H1 (cell line): ENCODE measurements at regions not wholly inside any gene's neighbourhood (a gene's known extent, or its start where the extent isn't known, plus 50 kb on each side); places are given as distances from the start of the nearest gene placed in this dataset.

ENCODE experiments used
- CTCF ChIA-PET: fragments of 300-600 bp; sonication (Branson Sonifier 250); formaldehyde crosslinking; loops from one replicate; lab custom pipeline; 2021; ENCODE audit not compliant: partially characterized antibody; lab: Charles Lee
- POLR2A ChIA-PET: fragments of 300-600 bp; sonication (Branson Sonifier 250); formaldehyde crosslinking; loops from one replicate; lab custom pipeline; 2021; ENCODE audit warnings: inconsistent platforms; ENCODE audit not compliant: partially characterized antibody; lab: Charles Lee
- DNase-seq, 2 experiments: peaks; one replicate each; pipeline versions ENCODE4 v3.0.0 to v3.0.0-alpha.2; 2010 to 2022; ENCODE audit warnings: low spot score in 2 of 2, low read depth in 1 of 2, mixed read lengths in 1 of 2
- FAIRE-seq: peaks from 2 replicates; lab custom pipeline; 2011; peaks lifted over from hg19 to GRCh38; lab: Jason Lieb, UNC
- H2AFZ ChIP-seq: 2 replicates; pipeline ENCODE4 v1.8.1; 2012; ENCODE audit warnings: low read length, inconsistent platforms
- H2AK5ac ChIP-seq: 2 replicates; pipeline ENCODE4 v1.6.1; 2013; ENCODE audit warnings: low read depth, low read length
- H2BK120ac ChIP-seq: replicated peaks from 2 replicates; pipeline ENCODE3; 2013; ENCODE audit warnings: low read depth, low read length, inconsistent platforms
- H2BK12ac ChIP-seq: 2 replicates; pipeline ENCODE4 v1.6.1; 2013; ENCODE audit warnings: low read depth, low read length
- H2BK15ac ChIP-seq: 2 replicates; pipeline ENCODE4 v1.6.1; 2013; ENCODE audit warnings: low read length
- H2BK20ac ChIP-seq: 2 replicates; pipeline ENCODE4 v1.6.1; 2013; ENCODE audit warnings: low read length
- H2BK5ac ChIP-seq: 2 replicates; pipeline ENCODE4 v1.6.1; 2013; ENCODE audit warnings: low read depth, low read length
- H3K14ac ChIP-seq: 2 replicates; pipeline ENCODE4 v1.6.1; 2013; ENCODE audit warnings: inconsistent platforms; ENCODE audit not compliant: insufficient read length
- H3K18ac ChIP-seq: 2 replicates; pipeline ENCODE4 v1.6.1; 2013; ENCODE audit warnings: low read length; ENCODE audit errors: extremely low read depth
- H3K23ac ChIP-seq: 2 replicates; pipeline ENCODE4 v1.6.1; 2013; ENCODE audit warnings: inconsistent platforms; ENCODE audit not compliant: insufficient read length
- H3K23me2 ChIP-seq: 2 replicates; pipeline ENCODE4 v1.6.1; 2013; ENCODE audit warnings: low read depth, low read length
- H3K27ac ChIP-seq: 2 replicates; pipeline ENCODE4 v1.6.1; 2011; ENCODE audit warnings: low read depth, low read length, inconsistent platforms
- H3K27me3 ChIP-seq, 4 experiments: replicated peaks in 1 of 4; 1 replicate in 1 of 4; 2 replicates in 3 of 4; pipeline versions ENCODE4 v1.6.1 to v1.8.1; 2011 to 2013; ENCODE audit warnings: low read length in 3 of 4, mild to moderate bottlenecking in 3 of 4, inconsistent platforms in 2 of 4, mixed read lengths in 2 of 4, moderate library complexity in 1 of 4; ENCODE audit not compliant: control insufficient read depth in 3 of 4, insufficient read depth in 3 of 4; ENCODE audit errors: extremely low read depth in 1 of 4
- H3K36me3 ChIP-seq, 4 experiments: 2 replicates each; pipeline versions ENCODE4 v1.6.1 to v1.8.1; 2011 to 2013; ENCODE audit warnings: mild to moderate bottlenecking in 4 of 4, low read length in 3 of 4, moderate library complexity in 2 of 4, control low read depth in 1 of 4, inconsistent platforms in 1 of 4; ENCODE audit not compliant: insufficient read depth in 4 of 4, control insufficient read depth in 2 of 4
- H3K4ac ChIP-seq: replicated peaks from 2 replicates; pipeline ENCODE3; 2013; ENCODE audit warnings: low read length, low read depth, mixed read lengths, inconsistent platforms; ENCODE audit not compliant: insufficient read length
- H3K4me1 ChIP-seq, 4 experiments: replicated peaks in 1 of 4; 1 replicate in 1 of 4; 2 replicates in 3 of 4; pipeline versions ENCODE4 v1.6.1 to v1.8.1; 2011 to 2013; ENCODE audit warnings: low read length in 3 of 4, inconsistent platforms in 2 of 4, mixed read lengths in 1 of 4; ENCODE audit not compliant: insufficient read depth in 4 of 4, control insufficient read depth in 3 of 4
- H3K4me2 ChIP-seq, 2 experiments: 2 replicates each; pipeline versions ENCODE4 v1.6.1 to v1.8.1; 2011 to 2013; ENCODE audit warnings: low read depth in 2 of 2, low read length in 2 of 2, control low read depth in 1 of 2, inconsistent platforms in 1 of 2, mild to moderate bottlenecking in 1 of 2; ENCODE audit not compliant: insufficient read depth in 1 of 2
- H3K4me3 ChIP-seq, 4 experiments: fragments of 200-600, 300-600 bp in 1 of 4; sonication (generic), shearing (Covaris generic), sonication (Bioruptor Twin) in 1 of 4; 2 replicates each; pipeline versions ENCODE4 v1.5.1 to v1.8.1; 2011 to 2016; ENCODE audit warnings: low read length in 4 of 4, low read depth in 3 of 4, control low read depth in 2 of 4, inconsistent platforms in 2 of 4, mild to moderate bottlenecking in 2 of 4, mixed read lengths in 1 of 4, moderate library complexity in 1 of 4; ENCODE audit not compliant: insufficient read depth in 2 of 4; ENCODE audit errors: extremely low read depth in 1 of 4
- H3K56ac ChIP-seq: replicated peaks from 2 replicates; pipeline ENCODE3; 2013; ENCODE audit warnings: low read depth, mild to moderate bottlenecking, mixed read lengths, low read length, inconsistent platforms; ENCODE audit not compliant: insufficient read length
- H3K79me1 ChIP-seq: 2 replicates; pipeline ENCODE4 v1.6.1; 2013; ENCODE audit warnings: low read depth, low read length, control low read depth
- H3K79me2 ChIP-seq, 2 experiments: 2 replicates each; pipeline versions ENCODE4 v1.6.1 to v1.8.1; 2012 to 2013; ENCODE audit warnings: low read length in 2 of 2, mild to moderate bottlenecking in 2 of 2, inconsistent platforms in 1 of 2; ENCODE audit not compliant: insufficient read depth in 2 of 2, control insufficient read depth in 1 of 2
- H3K9ac ChIP-seq, 4 experiments: replicated peaks in 1 of 4; 1 replicate in 1 of 4; 2 replicates in 3 of 4; pipeline versions ENCODE4 v1.6.1 to v1.8.1; 2011 to 2013; ENCODE audit warnings: low read depth in 3 of 4, low read length in 3 of 4, control low read depth in 2 of 4, mild to moderate bottlenecking in 2 of 4, moderate library complexity in 2 of 4, inconsistent platforms in 1 of 4; ENCODE audit errors: extremely low read depth in 1 of 4
- H3K9me3 ChIP-seq, 2 experiments: 2 replicates each; pipeline versions ENCODE4 v1.6.1 to v1.8.1; 2012 to 2013; ENCODE audit warnings: mild to moderate bottlenecking in 2 of 2, moderate library complexity in 2 of 2, control low read depth in 1 of 2, inconsistent platforms in 1 of 2, low read depth in 1 of 2, low read length in 1 of 2, mixed read lengths in 1 of 2; ENCODE audit not compliant: insufficient read depth in 2 of 2
- H4K20me1 ChIP-seq, 2 experiments: replicated peaks in 1 of 2; 2 replicates each; pipeline versions ENCODE3 to v1.8.1; 2011 to 2013; ENCODE audit warnings: inconsistent platforms in 2 of 2, low read length in 2 of 2, mild to moderate bottlenecking in 1 of 2; ENCODE audit not compliant: insufficient read depth in 2 of 2, control insufficient read depth in 1 of 2
- H4K5ac ChIP-seq: 2 replicates; pipeline ENCODE4 v1.6.1; 2013; ENCODE audit warnings: low read length, low read depth, mixed read lengths, inconsistent platforms; ENCODE audit not compliant: insufficient read length
- H4K8ac ChIP-seq: 2 replicates; pipeline ENCODE4 v1.8.0; 2013; ENCODE audit warnings: mild to moderate bottlenecking, moderate library complexity, low read length, inconsistent platforms; ENCODE audit not compliant: insufficient read depth; ENCODE audit errors: extremely low read depth
- H4K91ac ChIP-seq: replicated peaks from 2 replicates; pipeline ENCODE3; 2013; ENCODE audit warnings: low read length, mixed read lengths, inconsistent platforms; ENCODE audit not compliant: insufficient read length
- BACH1 ChIP-seq: IDR thresholded peaks from 2 replicates; pipeline ENCODE4 v1.6.1; 2012; ENCODE audit warnings: low read length, improper control_type of control experiment
- BCL11A ChIP-seq, 2 experiments: IDR thresholded peaks; one replicate each; pipeline ENCODE4 v1.6.1; 2011; ENCODE audit warnings: low read depth in 2 of 2, low read length in 2 of 2, mild to moderate bottlenecking in 2 of 2
- HDAC2 ChIP-seq, 2 experiments: fragments of 300-600 bp in 1 of 2; sonication (generic) in 1 of 2; IDR thresholded peaks; 2 replicates each; pipeline ENCODE4 v1.6.1; 2011 to 2012; ENCODE audit warnings: low read depth in 2 of 2, low read length in 2 of 2, mild to moderate bottlenecking in 2 of 2, moderate library complexity in 2 of 2, borderline replicate concordance in 1 of 2, inconsistent platforms in 1 of 2
- RAD21 ChIP-seq, 2 experiments: IDR thresholded peaks in 1 of 2; conservative IDR thresholded peaks in 1 of 2; 2 replicates each; pipeline ENCODE4 v1.6.1; 2011; ENCODE audit warnings: low read depth in 2 of 2, low read length in 2 of 2, improper control_type of control experiment in 1 of 2, inconsistent platforms in 1 of 2, mild to moderate bottlenecking in 1 of 2, moderate library complexity in 1 of 2
- RXRA ChIP-seq: IDR thresholded peaks from 2 replicates; pipeline ENCODE4 v1.6.1; 2011; ENCODE audit warnings: low read depth, mild to moderate bottlenecking, low read length, moderate library complexity; ENCODE audit not compliant: insufficient read depth
- SAP30 ChIP-seq: fragments of 300-600 bp; sonication (generic); IDR thresholded peaks from 2 replicates; pipeline ENCODE4 v1.7.1; 2012; ENCODE audit warnings: low read length, moderate library complexity, mild to moderate bottlenecking, inconsistent platforms; ENCODE audit not compliant: insufficient read depth, insufficient replicate concordance
- SIN3A ChIP-seq, 2 experiments: IDR thresholded peaks in 1 of 2; conservative IDR thresholded peaks in 1 of 2; 2 replicates each; pipeline ENCODE4 v1.6.1; 2011 to 2012; ENCODE audit warnings: low read length in 2 of 2, improper control_type of control experiment in 1 of 2, low read depth in 1 of 2, mild to moderate bottlenecking in 1 of 2
- SP1 ChIP-seq: IDR thresholded peaks from 2 replicates; pipeline ENCODE4 v1.6.1; 2011; ENCODE audit warnings: low read depth, low read length
- TAF7 ChIP-seq: optimal IDR thresholded peaks from 2 replicates; pipeline ENCODE3; 2011; ENCODE audit warnings: low read depth, mild to moderate bottlenecking, inconsistent platforms, low read length, moderate library complexity, borderline replicate concordance
- WGBS, 2 experiments: shearing (Covaris generic) in 1 of 2; methylation state at CpG; one replicate each; pipeline versions ENCODE4 v1.1.6 to v1.1.7; 2013 to 2015; ENCODE audit warnings: low lambda C conversion rate in 2 of 2, mixed read lengths in 2 of 2, inconsistent platforms in 1 of 2, low coverage in 1 of 2, missing lambda C conversion rate in 1 of 2; ENCODE audit not compliant: insufficient replicate concordance in 2 of 2, insufficient coverage in 1 of 2, insufficient read length in 1 of 2; ENCODE audit errors: extremely low coverage in 1 of 2, missing lambda C conversion rate in 1 of 2; 5-methylcytosine and 5-hydroxymethylcytosine counted together
- TF ChIP-seq, protein P1 (sequence below): IDR thresholded peaks from 2 replicates; pipeline ENCODE4 v1.6.1; 2011; ENCODE audit warnings: low read depth, mild to moderate bottlenecking, low read length; ENCODE audit not compliant: insufficient read depth

DNA sequence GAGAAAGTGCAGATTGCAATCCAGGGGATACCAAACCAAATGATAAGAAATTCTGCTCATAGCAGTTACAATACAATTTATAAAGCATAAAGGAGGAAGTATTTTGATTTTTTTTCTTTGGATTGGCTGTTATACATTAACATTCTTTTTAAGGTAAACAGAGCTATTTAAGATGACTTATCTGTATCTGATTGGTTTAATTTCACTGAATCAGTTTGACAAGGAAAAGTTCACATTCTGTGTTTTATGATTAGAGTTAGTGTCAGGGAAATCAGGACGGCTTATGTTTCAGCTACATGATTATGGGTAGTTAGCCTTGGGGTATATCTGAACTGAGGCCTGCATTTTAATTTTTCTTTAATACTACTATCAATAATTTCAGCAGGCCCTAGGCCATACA is 360.9 kb downstream of the ARL6IP6 start:
- H3K56ac ChIP-seq = no peak overlapping the region
- H2BK12ac ChIP-seq = no peak overlapping the region
- no peak overlapping the region for H2AK5ac ChIP-seq
- 90% methylated on average over 1 of the region's 1 CpG; no CpG with 5 or more reads in 1 of the 2 experiments for WGBS, 2 experiments
- no peak overlapping the region for H2BK15ac ChIP-seq
- ChIA-PET CTCF (no interaction called here), POLR2A (no interaction called here)
- no peak overlapping the region for H2AFZ ChIP-seq
- no peak overlapping the region for H3K4me2 ChIP-seq
- no peak for FAIRE-seq
- no peak overlapping the region for H3K27ac ChIP-seq
- H2BK5ac ChIP-seq = no peak overlapping the region
- no peak overlapping the region for H3K14ac ChIP-seq
- no peaks in the 10 kb centered on the region for H3K4me1 ChIP-seq
- H2BK120ac ChIP-seq = no peak overlapping the region
- H3K36me3 ChIP-seq = no peaks in the 10 kb centered on the region
- no peak overlapping the region for H4K8ac ChIP-seq
- no peaks in the 10 kb centered on the region for H3K23me2 ChIP-seq
- no peak overlapping the region for H3K9ac ChIP-seq
- no peak overlapping the region for H2BK20ac ChIP-seq
- H3K79me1 ChIP-seq = no peaks in the 10 kb centered on the region
- H3K79me2 ChIP-seq = no peaks in the 10 kb centered on the region
- no peaks in the 10 kb centered on the region for H3K27me3 ChIP-seq
- H3K9me3 ChIP-seq = no peaks in the 10 kb centered on the region
- no peaks in the 10 kb centered on the region for H4K20me1 ChIP-seq
- no peak overlapping the region for H3K18ac ChIP-seq
- no peak overlapping the region for H3K4ac ChIP-seq
- no peak overlapping the region for H3K23ac ChIP-seq
- no peak overlapping the region for H4K5ac ChIP-seq
- H4K91ac ChIP-seq = no peak overlapping the region
- no peak overlapping the region for H3K4me3 ChIP-seq
- TF ChIP-seq SIN3A (conservative IDR thresholded peaks at IDR 0.05 in 1 of 2, IDR thresholded peaks at IDR 0.05 in 1 of 2; ENCODE audit: low read depth in 1 of 2, low read length in 2 of 2) (no peak), SP1 (no peak), HDAC2 (IDR thresholded peaks at IDR 0.05; ENCODE audit: borderline replicate concordance in 1 of 2, low read depth in 2 of 2, low read length in 2 of 2) (no peak), BACH1 (no peak), BCL11A (IDR thresholded peaks at IDR 0.05; ENCODE audit: low read depth in 2 of 2, low read length in 2 of 2) (no peak), TAF7 (no peak), RAD21 (IDR thresholded peaks at IDR 0.05 in 1 of 2, conservative IDR thresholded peaks at IDR 0.05 in 1 of 2; ENCODE audit: low read depth in 2 of 2, low read length in 2 of 2) (no peak), SAP30 (no peak), RXRA (no peak)
- TF ChIP-seq, protein P1, sequence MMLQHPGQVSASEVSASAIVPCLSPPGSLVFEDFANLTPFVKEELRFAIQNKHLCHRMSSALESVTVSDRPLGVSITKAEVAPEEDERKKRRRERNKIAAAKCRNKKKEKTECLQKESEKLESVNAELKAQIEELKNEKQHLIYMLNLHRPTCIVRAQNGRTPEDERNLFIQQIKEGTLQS = no peak
- no peak for DNase-seq
